Activated CD8-positive, alpha-beta T cell treated with anti-CD3 and anti-CD28 coated beads for 36 hours (primary cell): ENCODE measurements at regions not wholly inside any gene's neighbourhood (a gene's known extent, or its start where the extent isn't known, plus 50 kb on each side); places are given as distances from the start of the nearest gene placed in this dataset.
"Not testable (repeated sequence)": the region's sequence is repeated elsewhere in the genome, so short reads cannot be mapped to it uniquely, and the experiment has no call there.

Experiments
- ATAC-seq: fragments of 200-7000 bp; cut with Tn5 transposase; one replicate; pipeline ENCODE4 v1.10.0; 2021; ENCODE audit warnings: mild to moderate bottlenecking, moderate library complexity
- CTCF ChIA-PET: fragments of 350-600 bp; sonication (Branson Sonifier 250); formaldehyde crosslinking; loops from one replicate; lab custom pipeline; 2021; ENCODE audit warnings: antibody characterized with exemption; lab: Charles Lee
- POLR2A ChIA-PET: fragments of 350-600 bp; sonication (Branson Sonifier 250); formaldehyde crosslinking; loops from one replicate; lab custom pipeline; 2021; ENCODE audit warnings: antibody characterized with exemption; lab: Charles Lee
- DNase-seq: peaks from one replicate; pipeline ENCODE4 v3.0.0-alpha.2; 2020
- H3K27ac Mint-ChIP-seq: one replicate; pipeline ENCODE4 v1.8.0; 2021; ENCODE audit warnings: mild to moderate bottlenecking, mixed read lengths
- H3K27me3 Mint-ChIP-seq: one replicate; pipeline ENCODE4 v1.8.0; 2021; ENCODE audit warnings: mixed read lengths
- H3K36me3 Mint-ChIP-seq: one replicate; pipeline ENCODE4 v1.8.0; 2021; ENCODE audit warnings: low read depth, mixed read lengths
- H3K4me1 Mint-ChIP-seq: one replicate; pipeline ENCODE4 v1.8.0; 2021; ENCODE audit warnings: low read depth, mixed read lengths
- H3K4me3 Mint-ChIP-seq: one replicate; pipeline ENCODE4 v1.8.0; 2021; ENCODE audit warnings: mild to moderate bottlenecking, moderate library complexity, mixed read lengths
- H3K9me3 Mint-ChIP-seq: one replicate; pipeline ENCODE4 v1.8.0; 2021; ENCODE audit warnings: mixed read lengths
- intact Hi-C: fragments of 100-400 bp; cut with micrococcal nuclease; formaldehyde crosslinking; loops from one replicate; pipeline ENCODE4 v1.10.0; 2022
- TF ChIP-seq, protein P1 (sequence below): fragments of 200-600 bp; IDR thresholded peaks from one replicate; pipeline ENCODE4 v1.8.0; 2022; ENCODE audit warnings: antibody characterized with exemption, mild to moderate bottlenecking

GRCh38 chr2:122080871-122081270 is 325.4 kb downstream of the TSN start:
- DNase-seq (no peak), ATAC-seq (no peak)
- intact Hi-C loops: no loop called here
- ChIA-PET CTCF (no interaction called here), POLR2A (no interaction called here)
- Mint-ChIP-seq H3K4me3 (no peak overlapping the region), H3K36me3 (no peaks in the 10 kb centered on the region), H3K27me3 (no peaks in the 10 kb centered on the region), H3K27ac (no peak overlapping the region), H3K9me3 (no peaks in the 10 kb centered on the region), H3K4me1 (no peaks in the 10 kb centered on the region)
- TF ChIP-seq, protein P1, sequence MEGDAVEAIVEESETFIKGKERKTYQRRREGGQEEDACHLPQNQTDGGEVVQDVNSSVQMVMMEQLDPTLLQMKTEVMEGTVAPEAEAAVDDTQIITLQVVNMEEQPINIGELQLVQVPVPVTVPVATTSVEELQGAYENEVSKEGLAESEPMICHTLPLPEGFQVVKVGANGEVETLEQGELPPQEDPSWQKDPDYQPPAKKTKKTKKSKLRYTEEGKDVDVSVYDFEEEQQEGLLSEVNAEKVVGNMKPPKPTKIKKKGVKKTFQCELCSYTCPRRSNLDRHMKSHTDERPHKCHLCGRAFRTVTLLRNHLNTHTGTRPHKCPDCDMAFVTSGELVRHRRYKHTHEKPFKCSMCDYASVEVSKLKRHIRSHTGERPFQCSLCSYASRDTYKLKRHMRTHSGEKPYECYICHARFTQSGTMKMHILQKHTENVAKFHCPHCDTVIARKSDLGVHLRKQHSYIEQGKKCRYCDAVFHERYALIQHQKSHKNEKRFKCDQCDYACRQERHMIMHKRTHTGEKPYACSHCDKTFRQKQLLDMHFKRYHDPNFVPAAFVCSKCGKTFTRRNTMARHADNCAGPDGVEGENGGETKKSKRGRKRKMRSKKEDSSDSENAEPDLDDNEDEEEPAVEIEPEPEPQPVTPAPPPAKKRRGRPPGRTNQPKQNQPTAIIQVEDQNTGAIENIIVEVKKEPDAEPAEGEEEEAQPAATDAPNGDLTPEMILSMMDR: no peak

GRCh38 chr2:122081751-122082150 is 326.3 kb downstream of the TSN start:
- ChIA-PET CTCF (no interaction called here), POLR2A (no interaction called here)
- intact Hi-C loops: no loop called here
- Mint-ChIP-seq H3K27ac (no peak overlapping the region), H3K4me1 (no peaks in the 10 kb centered on the region), H3K9me3 (no peaks in the 10 kb centered on the region), H3K27me3 (no peaks in the 10 kb centered on the region), H3K36me3 (no peaks in the 10 kb centered on the region), H3K4me3 (no peak overlapping the region)
- no peak for DNase-seq
- TF ChIP-seq, protein P1: no peak
- no peak for ATAC-seq

GRCh38 chr2:122083256-122084048 is 328.0 kb downstream of the TSN start:
- no peak for DNase-seq
- Mint-ChIP-seq H3K36me3 (no peaks in the 10 kb centered on the region), H3K4me1 (no peaks in the 10 kb centered on the region), H3K4me3 (no peak overlapping the region), H3K27ac (no peak overlapping the region), H3K9me3 (no peaks in the 10 kb centered on the region), H3K27me3 (no peaks in the 10 kb centered on the region)
- CTCF ChIA-PET: no interaction called here
- TF ChIP-seq, protein P1: no peak
- POLR2A ChIA-PET: no interaction called here
- intact Hi-C loops: no loop called here
- ATAC-seq: no peak

DNA sequence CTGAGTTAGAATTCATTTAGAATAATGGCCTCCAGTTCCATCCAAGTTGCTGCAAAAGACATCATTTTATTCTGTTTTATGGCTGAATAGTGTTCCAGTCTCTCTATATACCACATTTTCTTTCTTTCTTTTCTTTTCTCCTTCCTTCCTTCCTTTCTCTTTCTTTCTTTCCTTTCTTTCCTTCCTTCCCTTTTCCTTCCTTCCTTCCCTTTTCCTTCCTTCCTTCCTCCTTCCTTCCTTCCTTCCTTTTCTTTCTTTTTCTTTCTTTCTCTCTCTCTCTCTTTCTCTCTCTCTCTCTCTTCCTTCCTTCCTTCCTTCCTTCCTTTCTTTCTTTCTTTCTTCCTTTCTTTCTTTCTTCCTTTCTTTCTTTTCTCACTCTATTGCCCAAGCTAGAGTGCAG is 330.2 kb downstream of the TSN start:
- H3K27me3 Mint-ChIP-seq, CTCF ChIA-PET, POLR2A ChIA-PET, H3K36me3 Mint-ChIP-seq, H3K4me3 Mint-ChIP-seq, intact Hi-C loops, DNase-seq, H3K4me1 Mint-ChIP-seq, ATAC-seq, H3K9me3 Mint-ChIP-seq, H3K27ac Mint-ChIP-seq: not testable (repeated sequence)

GRCh38 chr2:122094557-122094956 is 339.1 kb downstream of the TSN start:
- Mint-ChIP-seq H3K36me3 (no peaks in the 10 kb centered on the region), H3K4me1 (no peaks in the 10 kb centered on the region), H3K4me3 (no peak overlapping the region), H3K27me3 (no peaks in the 10 kb centered on the region), H3K9me3 (no peaks in the 10 kb centered on the region), H3K27ac (no peak overlapping the region)
- ATAC-seq (no peak), DNase-seq (no peak)
- POLR2A ChIA-PET: no interaction called here
- intact Hi-C loops: no loop called here
- CTCF ChIA-PET: no interaction called here
- TF ChIP-seq, protein P1: no peak
